A673 (cell line): ENCODE measurements at regions not wholly inside any gene's neighbourhood (a gene's known extent, or its start where the extent isn't known, plus 50 kb on each side); places are given as distances from the start of the nearest gene placed in this dataset.

Source experiments
- BruUV-seq: library from RNA; stranded (reverse); fragments of 400-500 nt; replicated peaks from 2 replicates; lab custom pipeline; 2021; lab: Mats Ljungman, UMichigan
- CTCF ChIA-PET: fragments of 300-600 bp; sonication (Branson Sonifier 250); formaldehyde crosslinking; loops from one replicate; lab custom pipeline; 2022; ENCODE audit warnings: antibody characterized with exemption; lab: Charles Lee
- POLR2A ChIA-PET: fragments of 300-600 bp; sonication (Branson Sonifier 250); formaldehyde crosslinking; loops from one replicate; lab custom pipeline; 2022; ENCODE audit warnings: antibody characterized with exemption; ENCODE audit not compliant: low non-redundant PET; lab: Charles Lee
- DNase-seq: peaks from one replicate; pipeline ENCODE4 v3.0.0-alpha.2; 2015; ENCODE audit warnings: low spot score
- H3K27ac ChIP-seq: fragments of 200-600 bp; sonication (generic); 2 replicates; pipeline ENCODE4 v1.5.1; 2016; ENCODE audit warnings: mixed run types, low read depth, mild to moderate bottlenecking, mixed read lengths, antibody characterized with exemption, low read length; ENCODE audit not compliant: poor library complexity, severe bottlenecking
- H3K27me3 ChIP-seq: fragments of 200-600 bp; sonication (generic); replicated peaks from 2 replicates; pipeline ENCODE4 v1.6.1; 2017; ENCODE audit warnings: mixed run types, low read depth, mild to moderate bottlenecking, mixed read lengths, antibody characterized with exemption, low read length; ENCODE audit not compliant: insufficient read depth, poor library complexity
- H3K36me3 ChIP-seq: fragments of 200-600 bp; sonication (generic); 2 replicates; pipeline ENCODE4 v1.6.1; 2016; ENCODE audit warnings: mixed run types, mild to moderate bottlenecking, mixed read lengths, antibody characterized with exemption, low read length; ENCODE audit not compliant: insufficient read depth, poor library complexity, severe bottlenecking
- H3K4me1 ChIP-seq: fragments of 200-600 bp; sonication (generic); 2 replicates; pipeline ENCODE4 v1.6.1; 2017; ENCODE audit warnings: mixed run types, mild to moderate bottlenecking, mixed read lengths, antibody characterized with exemption, low read length; ENCODE audit not compliant: insufficient read depth, poor library complexity, severe bottlenecking
- H3K4me3 ChIP-seq: fragments of 200-600 bp; sonication (generic); 2 replicates; pipeline ENCODE4 v1.5.1; 2016; ENCODE audit warnings: low read depth, mixed run types, mild to moderate bottlenecking, mixed read lengths, low read length; ENCODE audit not compliant: poor library complexity, severe bottlenecking
- H3K9me3 ChIP-seq: fragments of 200-600 bp; sonication (generic); 2 replicates; pipeline ENCODE4 v1.6.1; 2016; ENCODE audit warnings: mixed run types, low read depth, mild to moderate bottlenecking, mixed read lengths, antibody characterized with exemption, low read length; ENCODE audit not compliant: poor library complexity, severe bottlenecking
- CTCF ChIP-seq: fragments of 300-800, 200-600 bp; sonication (generic); conservative IDR thresholded peaks from 2 replicates; pipeline ENCODE4 v1.5.1; 2017; ENCODE audit warnings: low read depth, mild to moderate bottlenecking, antibody characterized with exemption, low read length, moderate library complexity, mixed read lengths
- EZH2 ChIP-seq: fragments of 200-600 bp; sonication (generic); IDR thresholded peaks from 2 replicates; pipeline ENCODE4 v1.6.1; 2017; ENCODE audit warnings: borderline replicate concordance, low read depth, mild to moderate bottlenecking, mixed read lengths, antibody characterized with exemption, low read length; ENCODE audit not compliant: poor library complexity, severe bottlenecking
- intact Hi-C: fragments of 100-400 bp; cut with micrococcal nuclease; formaldehyde crosslinking; loops from one replicate; pipeline ENCODE4 v1.10.0; 2022; ENCODE audit not compliant: unreplicated experiment

DNA sequence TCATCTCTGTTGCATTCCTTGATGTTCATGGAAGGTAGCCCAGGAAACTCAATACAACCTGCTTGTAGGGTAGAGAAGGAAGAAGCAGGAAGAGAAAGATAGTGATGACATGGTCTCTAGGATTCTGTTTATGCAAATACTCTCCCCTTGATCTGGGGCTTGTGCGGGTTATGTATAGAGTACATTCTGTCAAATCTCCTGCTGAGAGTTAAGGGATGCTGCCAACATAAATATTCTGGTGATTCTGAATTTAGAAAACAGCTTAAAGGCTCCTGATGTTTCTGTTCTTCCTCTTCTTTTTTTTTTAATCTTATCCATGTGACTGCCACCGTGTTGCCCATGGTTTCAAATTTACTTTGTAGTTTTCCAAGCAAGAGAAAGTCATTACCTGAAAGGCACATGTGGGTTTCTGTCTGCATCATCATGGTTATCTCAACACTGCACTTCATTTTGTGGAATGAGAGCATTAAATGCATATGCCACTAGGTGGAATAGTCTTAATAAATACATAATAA lies 150.6 kb downstream of the RPS12 start:
- no peak; the same call in 1 of the 2 replicates for TF ChIP-seq CTCF
- no peak for TF ChIP-seq EZH2
- ChIA-PET CTCF (no interaction called here), POLR2A (no interaction called here)
- Histone ChIP-seq H3K4me3 (no peak overlapping the region), H3K27ac (no peak overlapping the region), H3K4me1 (no peaks in the 10 kb centered on the region), H3K27me3 (peaks cover 19% of the 10 kb centered on the region), H3K9me3 (no peaks in the 10 kb centered on the region), H3K36me3 (no peaks in the 10 kb centered on the region)
- BruUV-seq, result no TSS peak
- DNase-seq, result no peak
- intact Hi-C loops, result loop anchor here (2.0 to 5.0 kb wide), 4 partner anchors 227 to 587 kb away; no protein-coding TSS in a partner anchor

DNA sequence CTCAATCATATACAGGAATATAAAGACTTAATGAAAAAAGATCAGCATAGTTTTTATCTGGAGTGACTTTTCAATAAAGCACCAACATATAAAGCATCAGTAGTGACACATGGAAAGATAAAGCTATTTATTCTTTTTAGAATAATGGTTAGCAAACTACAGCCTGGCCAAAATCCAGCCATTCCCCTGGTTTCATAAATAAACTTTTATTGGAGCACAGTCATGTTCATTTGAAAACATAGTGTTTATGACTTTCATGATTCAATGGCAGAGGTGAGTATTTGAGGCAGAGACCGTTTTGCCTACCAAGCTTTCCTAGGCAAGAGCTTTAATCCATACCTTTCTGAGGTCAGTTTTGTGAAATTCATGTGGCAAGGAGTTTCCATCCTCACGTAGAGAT lies 153.5 kb downstream of the RPS12 start:
- TF ChIP-seq EZH2, result no peak
- no peak for TF ChIP-seq CTCF
- no peak overlapping the region for H3K27ac ChIP-seq
- H3K36me3 ChIP-seq, result no peaks in the 10 kb centered on the region
- POLR2A ChIA-PET, result no interaction called here
- H3K4me1 ChIP-seq, result peaks cover 4% of the 10 kb centered on the region
- CTCF ChIA-PET, result interaction anchor here (0.9 kb wide), 1 partner anchor 916 kb away, joined by 3 read pairs; no protein-coding TSS in a partner anchor
- H3K4me3 ChIP-seq, result no peak overlapping the region
- DNase-seq, result no peak
- intact Hi-C loops, result no loop called here
- no TSS peak for BruUV-seq
- H3K9me3 ChIP-seq, result no peaks in the 10 kb centered on the region
- H3K27me3 ChIP-seq, result no peaks in the 10 kb centered on the region

DNA sequence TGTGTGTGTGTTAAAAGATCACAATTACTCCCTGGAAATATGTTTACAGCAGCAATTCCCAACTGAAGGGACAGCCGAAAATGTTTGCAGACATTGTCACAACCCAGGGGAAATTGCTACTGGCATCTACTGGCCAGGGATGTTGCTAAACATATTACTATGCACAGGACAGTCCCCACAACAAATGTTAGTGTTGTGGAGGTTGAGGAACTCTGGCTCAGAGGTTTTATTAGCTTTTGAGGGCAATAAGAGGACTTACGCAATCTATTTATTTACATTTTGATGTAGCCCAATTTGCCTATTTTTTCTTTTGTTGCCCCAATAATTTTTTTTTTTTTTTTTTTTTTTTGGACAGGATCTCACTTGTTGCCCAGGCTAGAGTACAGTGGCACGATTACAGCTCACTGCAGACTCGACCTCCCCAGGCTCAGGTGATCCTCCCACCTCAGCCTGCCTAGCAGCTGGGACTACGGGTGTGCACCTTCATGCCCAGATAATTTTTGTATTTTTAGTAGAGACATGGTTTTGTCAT lies 154.1 kb downstream of the RPS12 start:
- DNase-seq, result no peak
- no TSS peak for BruUV-seq
- peaks cover 9% of the 10 kb centered on the region for H3K4me1 ChIP-seq
- POLR2A ChIA-PET, result no interaction called here
- no peaks in the 10 kb centered on the region for H3K27me3 ChIP-seq
- no peak overlapping the region for H3K27ac ChIP-seq
- TF ChIP-seq EZH2 (no peak), CTCF (no peak)
- H3K9me3 ChIP-seq, result no peaks in the 10 kb centered on the region
- CTCF ChIA-PET, result no interaction called here
- H3K4me3 ChIP-seq, result no peak overlapping the region
- intact Hi-C loops, result no loop called here
- H3K36me3 ChIP-seq, result no peaks in the 10 kb centered on the region
